Right renal cortex interstitium (tissue), 3 donors: ENCODE measurements at regions not wholly inside any gene's neighbourhood (a gene's known extent, or its start where the extent isn't known, plus 50 kb on each side); places are given as distances from the start of the nearest gene placed in this dataset.

Experiments used
- DNase-seq, 3 donors: peaks; one replicate each; pipeline ENCODE4 v3.0.0-alpha.2; 2013; ENCODE audit warnings: low read depth in 3 of 3, low spot score in 2 of 3

- DNase-seq, result no peak
Observed at GRCh38 chrX:38886112-38886511, 84.9 kb downstream of the MID1IP1 start.

- DNase-seq, result no peak
Observed at GRCh38 chrX:38887222-38887621, 86.0 kb downstream of the MID1IP1 start.

GRCh38 chrX:38890326-38890725 is 89.1 kb downstream of the MID1IP1 start:
- DNase-seq, result no peak

GRCh38 chrX:38890963-38891362 is 89.7 kb downstream of the MID1IP1 start:
- no peak for DNase-seq

- DNase-seq, result no peak
Observed at GRCh38 chrX:38891641-38892413, 90.6 kb downstream of the MID1IP1 start.

GRCh38 chrX:38893441-38893840 is 92.2 kb downstream of the MID1IP1 start:
- no peak for DNase-seq

GRCh38 chrX:38895775-38896174 is 94.5 kb downstream of the MID1IP1 start:
- no peak for DNase-seq

- DNase-seq, result no peak
Observed at GRCh38 chrX:38896724-38897298, 95.6 kb downstream of the MID1IP1 start.

GRCh38 chrX:38898261-38898660 is 97.0 kb downstream of the MID1IP1 start:
- no peak for DNase-seq

- no peak for DNase-seq
Observed at GRCh38 chrX:38899650-38900049, 98.4 kb downstream of the MID1IP1 start.

GRCh38 chrX:38900719-38901118 is 99.5 kb downstream of the MID1IP1 start:
- DNase-seq, result no peak

GRCh38 chrX:38902972-38903492 is 101.8 kb downstream of the MID1IP1 start:
- no peak for DNase-seq

- DNase-seq, result no peak
Observed at GRCh38 chrX:38916801-38917200, 115.5 kb downstream of the MID1IP1 start.

- no peak for DNase-seq
Observed at GRCh38 chrX:38917954-38918353, 116.7 kb downstream of the MID1IP1 start.

- no peak for DNase-seq
Observed at GRCh38 chrX:38919202-38919601, 117.9 kb downstream of the MID1IP1 start.

GRCh38 chrX:38919853-38920528 is 118.7 kb downstream of the MID1IP1 start:
- DNase-seq, result no peak

- DNase-seq, result no peak
Observed at GRCh38 chrX:38923451-38923969, 122.3 kb downstream of the MID1IP1 start.

GRCh38 chrX:38927592-38927991 is 126.3 kb downstream of the MID1IP1 start:
- no peak for DNase-seq

GRCh38 chrX:38929966-38930421 is 128.7 kb downstream of the MID1IP1 start:
- DNase-seq, result no peak

- DNase-seq, result no peak
Observed at GRCh38 chrX:38930474-38930873, 129.2 kb downstream of the MID1IP1 start.

- DNase-seq, result no peak
Observed at GRCh38 chrX:38935561-38935960, 134.3 kb downstream of the MID1IP1 start.
